NCI-H2227 (cell line): ENCODE measurements at regions not wholly inside any gene's neighbourhood (a gene's known extent, or its start where the extent isn't known, plus 50 kb on each side); places are given as distances from the start of the nearest gene placed in this dataset.
"Not testable (repeated sequence)": the region's sequence is repeated elsewhere in the genome, so short reads cannot be mapped to it uniquely, and the experiment has no call there.

Source experiments
- DNase-seq: peaks from one replicate; lab custom pipeline; 2025; ENCODE audit not compliant: unreplicated experiment; lab: John Stamatoyannopoulos, UW

DNA sequence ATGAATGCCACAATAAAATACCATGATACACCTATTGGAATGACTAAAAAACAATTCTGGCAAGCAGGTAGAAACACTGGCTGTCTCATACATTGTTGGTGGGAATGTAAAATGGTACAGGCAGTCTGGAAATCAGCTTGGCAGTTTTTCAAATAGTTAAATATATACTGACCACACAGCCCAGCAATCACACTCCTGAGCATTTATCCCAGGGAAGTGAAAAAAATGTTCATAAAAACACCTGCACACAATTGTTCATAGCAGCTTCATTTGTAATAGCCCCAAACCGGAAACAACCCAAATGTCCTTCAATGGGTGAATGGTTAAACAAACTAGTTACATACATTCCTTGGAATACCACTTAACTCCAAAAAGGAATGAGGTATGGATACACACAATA is 137.2 kb downstream of the TFCP2L1 start:
- no peak for DNase-seq

DNA sequence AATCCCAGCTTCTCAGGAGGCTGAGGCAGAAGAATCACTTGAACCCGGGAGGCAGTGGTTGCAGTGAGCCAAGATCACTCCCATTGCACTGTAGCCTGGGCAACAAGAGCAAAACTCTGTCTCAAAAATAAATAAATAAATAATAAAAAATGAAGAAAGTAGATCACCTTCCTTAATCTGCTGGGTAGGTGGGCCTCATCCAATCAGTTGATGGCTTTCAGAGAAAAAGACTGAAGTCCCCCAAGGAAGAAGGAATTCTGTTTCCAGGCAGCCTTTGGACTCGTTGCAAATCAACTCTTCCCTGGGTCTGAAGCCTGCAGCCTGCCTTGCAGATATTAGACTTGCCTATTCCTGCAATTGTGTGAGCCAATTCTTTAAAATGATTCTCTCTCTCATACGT is 136.5 kb downstream of the TFCP2L1 start:
- no peak for DNase-seq

DNA sequence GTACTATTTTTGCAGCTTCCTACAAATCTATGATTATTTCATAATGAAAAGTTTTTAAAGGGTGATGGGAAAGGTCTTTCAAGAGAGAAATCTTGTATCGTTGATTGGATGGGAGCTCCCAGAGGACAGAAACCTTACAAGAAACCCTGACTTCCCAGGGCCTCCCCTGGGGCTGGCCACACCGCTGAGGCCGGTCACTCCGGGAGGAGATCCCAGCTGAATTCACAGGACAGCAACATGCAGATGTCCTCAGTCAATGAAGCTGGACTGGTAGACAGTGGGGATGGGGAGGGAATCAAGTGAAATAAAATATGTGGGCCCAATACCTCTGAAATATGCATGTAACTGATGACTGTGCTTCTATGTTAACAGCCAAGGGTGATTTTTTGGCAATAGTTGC is 135.6 kb downstream of the TFCP2L1 start:
- DNase-seq: no peak

DNA sequence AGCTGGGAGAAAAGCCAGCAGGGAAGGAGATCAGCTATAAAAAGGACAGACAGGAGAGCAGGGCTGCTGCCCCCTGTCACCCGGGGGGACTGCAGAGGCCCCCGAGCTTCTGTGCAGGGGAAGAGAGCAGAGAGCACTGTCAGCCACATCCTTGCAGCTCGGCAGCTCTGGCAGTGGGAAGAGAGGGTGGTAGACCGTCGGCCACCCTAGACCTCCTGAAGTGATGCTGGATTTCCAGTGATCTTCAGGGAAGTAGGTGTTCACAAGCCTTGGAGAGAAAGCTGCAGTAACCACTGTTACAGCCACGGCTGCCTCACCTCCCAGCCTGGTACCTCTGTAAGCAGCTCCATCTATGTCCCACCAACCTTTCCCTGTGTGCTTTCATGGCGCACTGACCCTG is 134.9 kb downstream of the TFCP2L1 start:
- DNase-seq: no peak

DNA sequence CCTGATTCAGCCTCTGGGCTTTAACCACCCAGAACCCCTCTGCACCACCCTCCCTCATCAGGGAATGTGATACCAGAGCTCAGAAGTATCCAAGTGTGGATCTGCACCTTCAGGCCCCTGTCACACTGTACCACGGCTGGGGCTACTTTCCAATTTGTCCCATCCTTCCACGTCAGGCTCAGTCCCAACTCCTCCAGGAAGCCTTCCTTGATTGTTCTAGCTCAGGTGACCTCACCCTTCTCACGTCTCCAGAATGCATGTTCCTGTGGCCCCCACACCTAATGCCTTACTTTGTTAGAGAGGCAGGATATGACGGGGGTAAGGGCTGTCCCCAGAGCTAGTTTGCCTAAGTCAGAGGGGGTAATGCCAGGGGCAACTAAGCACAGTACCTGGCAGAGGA is 134.3 kb downstream of the TFCP2L1 start:
- no peak for DNase-seq

DNA sequence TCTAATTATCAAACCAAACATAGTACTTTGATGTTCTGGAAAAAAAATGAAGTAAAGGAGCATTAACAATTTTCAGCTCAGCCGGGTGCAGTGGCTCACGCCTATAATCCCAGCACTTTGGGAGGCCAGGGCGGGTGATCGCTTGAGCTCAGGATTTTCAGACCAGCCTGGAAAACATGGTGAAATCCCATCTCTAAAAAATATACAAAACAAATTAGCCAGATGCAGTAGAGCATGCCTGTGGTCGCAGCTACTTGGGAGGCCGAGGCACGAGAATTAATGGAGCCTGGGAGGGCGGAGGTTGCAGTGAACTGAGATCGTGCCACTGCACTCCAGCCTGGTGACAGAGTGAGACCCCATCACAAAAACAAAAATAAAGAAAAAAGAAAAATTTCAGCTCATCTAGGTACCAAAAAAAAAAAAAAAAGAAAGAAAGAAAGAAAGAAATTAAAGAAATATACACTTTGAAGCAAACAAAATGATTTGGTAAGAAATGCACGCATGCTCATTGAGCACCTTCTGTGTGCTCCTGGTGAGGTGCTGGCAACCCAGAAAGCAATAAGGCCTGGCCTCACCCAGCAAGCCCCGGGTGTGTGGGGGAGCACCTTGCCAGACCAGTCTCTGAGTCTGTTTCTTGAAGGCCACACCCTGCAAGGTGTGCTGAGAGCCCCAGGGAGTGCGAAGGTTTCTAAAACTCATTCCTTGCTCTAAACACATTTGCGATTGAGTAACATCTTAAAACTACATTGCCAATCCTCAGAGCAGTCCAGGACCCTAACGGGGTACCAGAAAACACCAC is 133.5 kb downstream of the TFCP2L1 start:
- no peak for DNase-seq

DNA sequence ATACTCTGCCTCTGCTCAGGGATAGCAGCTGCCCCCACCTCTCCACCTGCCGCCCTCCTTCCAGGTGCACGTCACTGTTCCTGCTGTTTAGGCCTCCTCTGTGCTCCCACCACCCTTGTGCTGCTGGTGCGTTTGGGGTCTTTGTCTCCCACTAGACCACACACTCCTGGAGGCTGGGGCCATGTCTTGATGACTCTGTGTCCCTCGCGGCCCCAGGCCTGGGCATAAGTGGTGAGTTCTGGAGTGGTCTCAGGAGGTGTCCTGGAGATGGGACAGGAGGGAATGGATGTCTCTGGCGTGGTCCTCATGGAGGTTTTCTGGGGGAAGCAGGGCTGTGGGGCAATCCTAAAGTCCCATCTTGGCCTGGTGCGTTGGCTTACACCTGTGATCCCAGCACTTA is 132.1 kb downstream of the TFCP2L1 start:
- DNase-seq: no peak

DNA sequence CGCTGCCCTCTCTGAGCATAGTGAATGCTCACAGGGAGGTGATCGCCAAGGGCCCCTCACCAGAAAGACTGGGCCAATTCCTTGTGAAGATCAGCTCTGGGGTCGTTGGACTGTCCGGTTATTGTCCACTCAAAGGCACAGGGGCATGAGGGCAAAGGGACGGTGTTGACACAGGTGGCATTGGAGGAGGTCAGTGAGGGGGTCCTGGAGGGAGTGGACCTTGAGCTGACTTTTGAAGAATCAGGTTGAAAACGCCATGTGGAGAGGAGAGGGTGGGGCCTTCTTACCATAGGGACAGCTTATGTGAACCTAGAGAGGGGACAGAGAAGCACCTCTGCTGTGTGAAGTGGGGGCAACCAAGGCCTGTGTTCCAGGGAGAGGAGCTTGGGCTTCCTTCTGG is 131.5 kb downstream of the TFCP2L1 start:
- no peak for DNase-seq

DNA sequence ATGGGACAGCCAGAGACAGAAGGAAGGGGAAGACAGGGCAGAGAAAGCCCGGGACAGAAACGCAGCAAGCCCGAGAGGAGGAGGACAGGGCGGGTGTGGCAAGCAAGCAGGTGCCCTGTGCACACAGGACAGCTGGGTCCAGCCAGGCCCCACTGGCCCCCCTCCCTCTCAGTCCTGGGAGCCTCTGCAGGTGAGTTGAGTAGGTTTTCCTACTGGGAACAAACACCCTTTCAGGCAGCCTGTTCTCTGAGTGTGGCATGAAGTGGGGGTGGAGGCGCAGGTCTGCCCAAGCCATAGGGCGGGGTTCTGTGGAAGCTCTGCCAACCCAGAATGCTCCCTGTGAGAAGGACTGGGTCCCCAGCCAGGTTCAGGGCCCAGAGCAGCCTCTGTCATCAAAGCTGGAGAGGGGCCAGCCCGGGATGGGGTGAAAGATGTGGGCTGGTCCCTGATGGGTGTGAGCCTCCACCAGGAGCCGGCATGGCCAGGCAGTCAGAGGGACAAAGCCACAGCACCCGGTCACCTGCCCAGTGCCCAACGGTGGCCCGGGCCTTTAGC is 129.4 kb downstream of the TFCP2L1 start:
- no peak for DNase-seq

DNA sequence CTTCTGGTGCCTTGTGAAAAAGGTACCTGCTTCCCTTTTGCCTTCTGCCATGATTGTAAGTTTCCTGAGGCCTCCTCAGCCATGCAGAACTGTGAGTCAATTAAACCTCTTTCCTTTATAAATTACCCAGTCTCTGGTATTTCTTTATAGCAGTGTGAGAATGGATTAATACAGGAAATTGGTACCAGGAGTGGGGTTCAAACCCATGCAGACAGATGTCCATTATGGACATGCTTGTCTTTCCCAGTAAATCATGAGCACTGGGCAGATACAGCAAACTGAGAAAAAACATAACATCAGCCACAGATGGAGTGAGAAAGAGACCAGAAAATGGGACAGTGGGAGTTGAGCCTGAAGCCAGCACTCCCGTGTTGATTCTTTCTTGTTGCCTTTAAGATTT is 127.5 kb downstream of the TFCP2L1 start:
- DNase-seq: not testable (repeated sequence)

DNA sequence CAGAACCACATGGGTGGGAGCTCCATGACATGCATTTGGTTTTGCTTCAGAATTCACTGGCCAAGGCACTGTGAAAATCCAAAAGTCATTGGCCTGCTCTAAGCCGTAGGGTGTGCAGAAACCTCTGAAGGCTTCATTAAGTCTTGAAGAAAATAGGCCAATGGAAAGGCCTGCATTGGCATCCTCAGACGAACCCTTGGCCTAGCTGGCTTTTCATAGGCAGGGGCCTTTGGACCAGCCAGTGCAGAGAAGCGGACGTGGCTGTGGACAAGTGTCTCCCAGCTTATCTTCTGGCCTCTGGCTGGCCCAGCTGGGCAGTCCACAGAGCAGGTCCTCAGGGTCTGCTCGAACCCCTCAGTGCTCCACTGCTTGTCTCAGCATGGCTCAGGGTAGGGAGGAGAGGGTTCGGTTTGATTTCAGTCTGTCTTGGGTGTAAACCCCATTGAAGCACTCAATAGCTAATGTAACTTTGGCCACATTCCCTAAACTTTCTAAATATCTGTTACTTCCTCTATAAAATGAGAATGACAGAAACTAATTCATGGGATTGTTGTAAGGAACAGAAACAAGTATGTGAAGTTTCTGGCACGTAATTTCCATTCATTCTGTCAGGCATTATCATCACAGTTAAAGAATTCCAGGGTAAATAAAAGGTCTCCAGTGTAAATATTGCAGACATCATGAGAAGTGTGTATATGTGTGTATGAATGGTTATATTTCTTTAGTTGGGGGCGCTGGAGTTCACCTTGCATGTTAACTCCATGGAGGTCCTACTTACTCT is 125.5 kb downstream of the TFCP2L1 start:
- no peak for DNase-seq

DNA sequence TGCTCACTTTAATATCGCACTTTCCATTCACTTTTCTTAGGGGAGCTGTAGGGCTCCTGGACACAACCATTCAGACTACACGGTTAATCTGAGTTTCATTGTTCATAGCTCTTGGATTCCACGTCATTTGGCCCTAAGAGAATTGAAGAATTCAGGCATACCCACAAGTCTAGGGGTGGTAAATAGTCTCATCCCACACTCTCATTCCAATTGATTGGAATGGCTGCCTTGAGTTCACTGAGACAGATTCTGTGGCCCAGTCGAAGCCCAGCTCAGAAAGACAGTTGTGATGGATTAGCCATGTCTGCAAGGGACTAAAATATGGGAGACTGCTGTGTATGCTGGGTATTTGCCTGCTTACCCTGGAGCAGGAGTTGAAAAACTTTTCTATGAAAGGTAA is 124.6 kb downstream of the TFCP2L1 start:
- no peak for DNase-seq

DNA sequence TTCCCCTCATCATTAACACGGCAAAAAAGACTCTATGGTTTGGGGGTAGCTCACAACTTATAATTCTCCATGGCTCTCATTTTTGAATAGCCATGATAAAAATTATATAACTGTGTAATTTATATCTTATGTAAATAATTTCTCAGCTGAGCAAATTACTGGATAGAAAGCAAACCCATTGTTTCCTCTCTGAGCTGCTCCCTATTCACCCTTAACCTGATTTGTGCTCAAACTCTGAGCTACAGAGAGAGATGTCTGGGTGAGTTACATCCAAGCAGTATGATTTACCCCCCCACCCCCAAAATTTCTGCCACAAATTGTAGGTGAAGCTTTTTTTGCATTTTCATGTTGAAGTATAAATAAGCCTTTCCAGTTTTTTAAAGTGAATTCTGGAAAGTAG is 123.7 kb downstream of the TFCP2L1 start:
- no peak for DNase-seq

DNA sequence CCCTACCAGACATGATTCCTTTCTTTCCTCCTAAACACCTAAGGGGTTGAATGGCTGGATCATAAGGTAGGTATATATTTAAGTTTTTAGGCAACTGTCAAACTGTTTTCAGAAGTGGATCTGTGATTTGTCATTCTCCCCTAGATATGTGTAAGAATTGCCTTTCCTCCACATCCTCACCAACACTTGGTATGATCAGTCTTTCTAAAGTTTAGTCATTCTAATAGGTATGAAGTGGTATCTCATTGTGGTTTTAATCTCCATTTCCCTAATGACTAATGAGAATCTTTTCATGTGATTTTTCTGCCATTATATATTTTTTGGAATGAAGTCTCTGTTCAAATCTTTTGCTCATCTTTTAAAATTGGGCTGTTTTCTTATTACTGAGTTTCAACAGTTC is 122.1 kb downstream of the TFCP2L1 start:
- no peak for DNase-seq

DNA sequence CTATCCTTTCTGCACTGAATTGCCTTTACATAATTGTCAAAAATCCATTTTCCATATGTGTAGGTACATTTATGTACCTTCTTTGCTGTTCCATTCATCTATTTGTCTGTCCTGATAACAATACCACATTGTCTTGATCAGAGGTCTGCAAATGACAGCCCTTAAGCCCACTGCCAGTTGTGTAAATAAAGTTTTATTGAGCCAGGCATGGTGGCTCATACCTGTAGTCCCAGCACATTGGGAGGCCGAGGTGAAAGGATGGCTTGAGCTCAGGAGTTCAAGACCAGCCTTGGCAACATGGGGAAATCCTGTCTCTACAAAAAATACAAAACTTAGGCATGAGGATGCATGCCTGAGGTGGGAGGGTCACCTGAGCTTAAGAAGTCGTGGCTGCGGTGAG is 121.0 kb downstream of the TFCP2L1 start:
- DNase-seq: no peak

DNA sequence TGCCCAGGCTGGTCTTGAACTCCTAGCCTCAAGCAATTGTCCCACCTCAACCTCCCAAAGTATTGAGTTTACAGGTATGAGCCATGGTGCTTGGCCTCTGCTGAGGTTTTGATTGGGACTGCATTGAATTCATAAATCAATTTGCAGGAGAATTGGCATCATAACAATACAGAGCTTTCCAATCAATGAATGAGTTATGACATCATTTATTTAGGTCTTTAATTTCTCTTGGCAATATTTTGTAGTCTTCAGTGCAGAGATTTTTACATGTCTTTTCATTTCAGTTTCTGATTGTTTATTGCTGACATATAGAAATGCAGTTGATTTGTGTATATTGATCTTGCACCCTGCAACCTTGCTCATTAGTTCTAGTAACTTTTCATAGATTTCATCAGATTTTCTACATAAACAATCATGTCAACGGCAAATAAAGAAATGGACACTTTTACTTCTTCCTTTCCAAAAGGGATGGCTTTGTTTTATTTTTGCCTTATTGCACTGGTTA is 119.9 kb downstream of the TFCP2L1 start:
- no peak for DNase-seq
